Upper lobe of left lung (tissue), 6 donors: ENCODE measurements at regions not wholly inside any gene's neighbourhood (a gene's known extent, or its start where the extent isn't known, plus 50 kb on each side); places are given as distances from the start of the nearest gene placed in this dataset.
A peak's percentile ranks its signal among the peaks of the same experiment; 100 is the strongest.

Experiments
- ATAC-seq, 2 donors: fragments of 200-7000 bp; cut with Tn5 transposase; one replicate each; pipeline ENCODE4 v1.9.1; 2022; ENCODE audit warnings: mild to moderate bottlenecking in 2 of 2, moderate library complexity in 2 of 2; ENCODE audit not compliant: low FRiP score in 2 of 2
- DNase-seq, 2 donors: peaks; one replicate each; pipeline ENCODE4 v3.0.0-alpha.2; 2019 to 2020
- H3K27ac ChIP-seq, 4 donors: fragments of 200-600 bp; sonication (generic); one replicate each; pipeline ENCODE4 v1.5.1; 2016 to 2019
- H3K27me3 ChIP-seq, 4 donors: fragments of 200-600 bp; sonication (generic); one replicate each; pipeline ENCODE4 v1.5.1; 2017 to 2019
- H3K36me3 ChIP-seq, 4 donors: fragments of 200-600 bp; sonication (generic); one replicate each; pipeline ENCODE4 v1.5.1; 2016 to 2019
- H3K4me1 ChIP-seq, 4 donors: fragments of 200-600 bp; sonication (generic); one replicate each; pipeline ENCODE4 v1.5.1; 2018 to 2019
- H3K4me3 ChIP-seq, 4 donors: fragments of 200-600 bp; sonication (generic); one replicate each; pipeline ENCODE4 v1.5.1; 2017 to 2019; ENCODE audit warnings: mild to moderate bottlenecking in 2 of 4, moderate library complexity in 1 of 4
- H3K9me3 ChIP-seq, 4 donors: fragments of 200-600 bp; sonication (generic); one replicate each; pipeline ENCODE4 v1.5.1; 2018 to 2019
- CTCF ChIP-seq, 6 experiments: fragments of 450-650 bp in 4 of 6; fragments of 200-600 bp in 2 of 6; sonication (generic) in 2 of 6; IDR thresholded peaks; one replicate each; pipeline ENCODE4 v1.5.1; 2016 to 2019; ENCODE audit warnings: antibody characterized with exemption in 6 of 6
- EP300 ChIP-seq, 4 donors: sonication (generic); formaldehyde crosslinking; IDR thresholded peaks; one replicate each; pipeline ENCODE4 v1.5.1; 2017; ENCODE audit warnings: antibody characterized with exemption in 4 of 4, control low read depth in 2 of 4
- POLR2A ChIP-seq, 4 donors: fragments of 450-650 bp; IDR thresholded peaks; one replicate each; pipeline ENCODE4 v1.5.1; 2016 to 2017; ENCODE audit warnings: antibody characterized with exemption in 4 of 4, mild to moderate bottlenecking in 2 of 4
- POLR2AphosphoS5 ChIP-seq, 2 donors: sonication (generic); formaldehyde crosslinking; IDR thresholded peaks; one replicate each; pipeline ENCODE4 v1.5.1; 2017; ENCODE audit warnings: antibody characterized with exemption in 2 of 2
- WGBS, 2 donors: methylation state at CpG; one replicate each; pipeline ENCODE4 v1.1.5; 2017 to 2018; 5-methylcytosine and 5-hydroxymethylcytosine counted together
- donor health status: DM: no; HTN: no; CAD: no; lungs with moderate emphysema.
- donor health status: DM: no; HTN: yes; CAD: no; lungs with severe emphysema.

- peaks cover 0 to 14% (median 6%) of the 10 kb centered on the region in 4 donors for H3K4me1 ChIP-seq
- ATAC-seq (no peak), DNase-seq (no peak)
- H3K36me3 ChIP-seq, result no peaks in the 10 kb centered on the region
- no peak overlapping the region for H3K4me3 ChIP-seq
- H3K9me3 ChIP-seq, result peaks cover 0 to 3% (median 0%) of the 10 kb centered on the region in 4 donors
- WGBS, 2 donors, result 40 to 68% methylated on average over 5 of the region's 5 CpGs
- no peaks in the 10 kb centered on the region for H3K27me3 ChIP-seq
- TF ChIP-seq POLR2A (IDR thresholded peaks at IDR 0.05) (no peak), POLR2AphosphoS5 (IDR thresholded peaks at IDR 0.05) (no peak), EP300 (IDR thresholded peaks at IDR 0.05) (no peak), CTCF (IDR thresholded peaks at IDR 0.05) (no peak)
- peak overlapping the region in 2 of 4 donors; percentile 15 to 50 for H3K27ac ChIP-seq
Measured at GRCh38 chr7:26550492-26550891, 258.8 kb downstream of the SNX10 start.

GRCh38 chr7:26551740-26552139, 260.1 kb downstream of the SNX10 start:
- 77 to 79% methylated on average over 9 of the region's 9 CpGs for WGBS, 2 donors
- no peaks in the 10 kb centered on the region for H3K36me3 ChIP-seq

GRCh38 chr7:26553128-26553527, 261.5 kb downstream of the SNX10 start:
- ATAC-seq, result no peak
- Histone ChIP-seq H3K36me3 (no peaks in the 10 kb centered on the region), H3K27me3 (no peaks in the 10 kb centered on the region), H3K4me3 (no peak overlapping the region), H3K27ac (no peak overlapping the region), H3K9me3 (no peaks in the 10 kb centered on the region), H3K4me1 (peaks cover 0 to 14% (median 6%) of the 10 kb centered on the region in 4 donors)
- DNase-seq, result no peak
- WGBS, 2 donors, result 63 to 68% methylated on average over 2 of the region's 2 CpGs
- TF ChIP-seq EP300 (IDR thresholded peaks at IDR 0.05) (no peak), POLR2AphosphoS5 (IDR thresholded peaks at IDR 0.05) (no peak), CTCF (IDR thresholded peaks at IDR 0.05) (no peak), POLR2A (IDR thresholded peaks at IDR 0.05) (no peak)

More at GRCh38 chr7:26551740-26552139, 260.1 kb downstream of the SNX10 start:
- H3K4me1 ChIP-seq, result peaks cover 0 to 14% (median 6%) of the 10 kb centered on the region in 4 donors
- TF ChIP-seq POLR2A (IDR thresholded peaks at IDR 0.05) (no peak), EP300 (IDR thresholded peaks at IDR 0.05) (no peak), CTCF (IDR thresholded peaks at IDR 0.05) (no peak), POLR2AphosphoS5 (IDR thresholded peaks at IDR 0.05) (no peak)
- no peak overlapping the region for H3K4me3 ChIP-seq
- DNase-seq, result no peak
- H3K27ac ChIP-seq, result no peak overlapping the region
- no peaks in the 10 kb centered on the region for H3K27me3 ChIP-seq
- H3K9me3 ChIP-seq, result peaks cover 0 to 3% (median 0%) of the 10 kb centered on the region in 4 donors
- ATAC-seq, result no peak

- no peak overlapping the region for H3K4me3 ChIP-seq
- H3K36me3 ChIP-seq, result no peaks in the 10 kb centered on the region
- ATAC-seq (no peak), DNase-seq (no peak)
- WGBS, 2 donors, result 83 to 94% methylated on average over 3 of the region's 3 CpGs
- TF ChIP-seq POLR2A (IDR thresholded peaks at IDR 0.05) (no peak), POLR2AphosphoS5 (IDR thresholded peaks at IDR 0.05) (no peak), EP300 (IDR thresholded peaks at IDR 0.05) (no peak), CTCF (IDR thresholded peaks at IDR 0.05) (no peak)
- peaks cover 0 to 14% (median 6%) of the 10 kb centered on the region in 4 donors for H3K4me1 ChIP-seq
- H3K27ac ChIP-seq, result no peak overlapping the region
- no peaks in the 10 kb centered on the region for H3K9me3 ChIP-seq
- no peaks in the 10 kb centered on the region for H3K27me3 ChIP-seq
Measured at GRCh38 chr7:26553582-26553981, 261.9 kb downstream of the SNX10 start.

- ATAC-seq, result no peak
Measured at GRCh38 chr7:26554952-26555351, 263.3 kb downstream of the SNX10 start.

More at GRCh38 chr7:26554952-26555351, 263.3 kb downstream of the SNX10 start:
- Histone ChIP-seq H3K4me3 (no peak overlapping the region), H3K36me3 (no peaks in the 10 kb centered on the region), H3K4me1 (peaks cover 0 to 12% (median 5%) of the 10 kb centered on the region in 4 donors), H3K9me3 (no peaks in the 10 kb centered on the region), H3K27me3 (no peaks in the 10 kb centered on the region), H3K27ac (no peak overlapping the region)
- no peak for DNase-seq
- TF ChIP-seq POLR2A (IDR thresholded peaks at IDR 0.05) (no peak), CTCF (IDR thresholded peaks at IDR 0.05) (no peak), EP300 (IDR thresholded peaks at IDR 0.05) (no peak), POLR2AphosphoS5 (IDR thresholded peaks at IDR 0.05) (no peak)
- WGBS, 2 donors, result 63 to 65% methylated on average over 3 of the region's 3 CpGs
